Glutamatergic neuron (in vitro differentiated cells): ENCODE measurements at regions not wholly inside any gene's neighbourhood (a gene's known extent, or its start where the extent isn't known, plus 50 kb on each side); places are given as distances from the start of the nearest gene placed in this dataset.

Experiments
- DNase-seq: peaks from one replicate; pipeline ENCODE4 v3.0.0; 2022
- H3K27ac Mint-ChIP-seq: one replicate; pipeline ENCODE4 v1.8.0; 2020; ENCODE audit warnings: mild to moderate bottlenecking, mixed read lengths, inconsistent platforms; ENCODE audit not compliant: unreplicated experiment
- H3K27me3 Mint-ChIP-seq: one replicate; pipeline ENCODE4 v1.8.0; 2020; ENCODE audit warnings: mild to moderate bottlenecking, moderate library complexity, mixed read lengths, inconsistent platforms; ENCODE audit not compliant: unreplicated experiment
- H3K36me3 Mint-ChIP-seq: one replicate; pipeline ENCODE4 v1.8.0; 2020; ENCODE audit warnings: mild to moderate bottlenecking, mixed read lengths, inconsistent platforms; ENCODE audit not compliant: unreplicated experiment
- H3K4me1 Mint-ChIP-seq: one replicate; pipeline ENCODE4 v1.8.0; 2020; ENCODE audit warnings: mild to moderate bottlenecking, low read depth, mixed read lengths, inconsistent platforms; ENCODE audit not compliant: unreplicated experiment
- H3K4me3 Mint-ChIP-seq: one replicate; pipeline ENCODE4 v1.8.0; 2020; ENCODE audit warnings: mild to moderate bottlenecking, mixed read lengths, inconsistent platforms; ENCODE audit not compliant: unreplicated experiment
- H3K9me3 Mint-ChIP-seq: one replicate; pipeline ENCODE4 v1.8.0; 2020; ENCODE audit warnings: mild to moderate bottlenecking, moderate library complexity, mixed read lengths, inconsistent platforms; ENCODE audit not compliant: unreplicated experiment
- TF ChIP-seq, protein P1 (sequence below): fragments of 200-600 bp; sonication (generic); IDR thresholded peaks from one replicate; pipeline ENCODE4 v1.5.0; 2021; ENCODE audit not compliant: partially characterized antibody, unreplicated experiment

DNA sequence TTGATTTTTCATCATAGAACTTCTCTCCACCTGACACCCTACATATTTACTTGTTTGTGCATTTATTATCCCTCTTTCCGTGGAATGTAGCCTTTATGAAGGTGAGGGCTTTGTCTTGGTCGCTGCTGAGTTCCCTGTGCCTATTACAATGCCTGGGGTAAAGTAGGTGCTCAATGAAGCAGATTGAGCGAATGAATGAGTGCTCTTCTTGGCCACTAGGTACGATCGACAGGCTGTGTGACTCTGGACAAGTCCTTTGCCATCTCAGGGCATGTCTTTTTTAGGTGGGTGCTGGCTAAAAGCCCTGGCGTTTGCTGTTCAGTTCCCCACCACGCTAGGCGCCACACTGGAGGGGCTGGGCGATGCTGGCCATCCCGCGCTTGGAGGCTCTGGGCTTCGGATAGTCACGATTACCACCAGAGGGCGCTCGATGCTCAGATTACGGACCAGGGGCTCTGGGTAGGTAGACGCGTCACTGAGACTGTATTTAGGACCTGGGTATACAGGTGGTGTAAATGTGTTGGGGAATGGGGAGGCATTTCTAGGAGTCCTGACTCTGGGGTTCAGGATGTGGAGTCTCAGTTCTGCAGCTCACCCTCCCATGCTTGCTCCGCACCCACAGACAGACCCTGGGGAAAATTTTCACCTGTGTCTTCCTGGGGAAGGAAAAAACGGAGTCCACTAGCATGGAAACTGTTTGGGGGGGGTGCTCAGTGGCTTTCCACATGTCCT, 71.0 kb upstream of the CSF3R start:
- DNase-seq = peak; percentile 89
- H3K4me1 Mint-ChIP-seq = peaks cover under 1% of the 10 kb centered on the region
- H3K27ac Mint-ChIP-seq = no peak overlapping the region
- H3K4me3 Mint-ChIP-seq = no peak overlapping the region
- no peaks in the 10 kb centered on the region for H3K27me3 Mint-ChIP-seq
- no peaks in the 10 kb centered on the region for H3K36me3 Mint-ChIP-seq
- no peaks in the 10 kb centered on the region for H3K9me3 Mint-ChIP-seq
- TF ChIP-seq, protein P1, sequence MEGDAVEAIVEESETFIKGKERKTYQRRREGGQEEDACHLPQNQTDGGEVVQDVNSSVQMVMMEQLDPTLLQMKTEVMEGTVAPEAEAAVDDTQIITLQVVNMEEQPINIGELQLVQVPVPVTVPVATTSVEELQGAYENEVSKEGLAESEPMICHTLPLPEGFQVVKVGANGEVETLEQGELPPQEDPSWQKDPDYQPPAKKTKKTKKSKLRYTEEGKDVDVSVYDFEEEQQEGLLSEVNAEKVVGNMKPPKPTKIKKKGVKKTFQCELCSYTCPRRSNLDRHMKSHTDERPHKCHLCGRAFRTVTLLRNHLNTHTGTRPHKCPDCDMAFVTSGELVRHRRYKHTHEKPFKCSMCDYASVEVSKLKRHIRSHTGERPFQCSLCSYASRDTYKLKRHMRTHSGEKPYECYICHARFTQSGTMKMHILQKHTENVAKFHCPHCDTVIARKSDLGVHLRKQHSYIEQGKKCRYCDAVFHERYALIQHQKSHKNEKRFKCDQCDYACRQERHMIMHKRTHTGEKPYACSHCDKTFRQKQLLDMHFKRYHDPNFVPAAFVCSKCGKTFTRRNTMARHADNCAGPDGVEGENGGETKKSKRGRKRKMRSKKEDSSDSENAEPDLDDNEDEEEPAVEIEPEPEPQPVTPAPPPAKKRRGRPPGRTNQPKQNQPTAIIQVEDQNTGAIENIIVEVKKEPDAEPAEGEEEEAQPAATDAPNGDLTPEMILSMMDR = peak; percentile 87

DNA sequence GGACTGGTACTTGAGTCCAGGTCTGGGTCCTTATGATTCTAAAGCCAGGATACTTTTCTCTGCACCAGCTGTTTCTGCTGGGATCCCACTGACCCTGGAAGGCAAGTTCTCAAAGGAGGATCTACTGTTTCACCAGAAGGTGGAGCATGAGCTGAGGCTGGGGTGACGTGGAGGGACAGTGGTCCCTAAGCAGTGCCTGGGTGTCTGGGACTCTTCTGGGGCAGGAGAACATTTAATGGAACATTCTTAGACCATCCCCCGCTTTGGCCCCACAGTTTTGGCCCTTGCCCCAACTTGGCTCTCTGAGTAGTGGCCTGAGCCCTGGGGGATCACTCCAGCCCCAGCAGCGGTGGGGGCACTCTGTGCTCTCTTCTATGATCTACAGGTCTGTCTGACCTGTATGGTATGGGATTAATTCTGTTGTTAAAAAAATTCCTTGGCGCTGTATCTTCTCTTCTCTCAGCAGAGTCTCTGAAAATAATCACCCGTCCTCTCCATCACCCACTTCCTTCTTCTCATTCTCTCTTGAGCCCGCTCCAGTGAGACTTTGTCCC, 60.3 kb upstream of the CSF3R start:
- no peak overlapping the region for H3K27ac Mint-ChIP-seq
- no peaks in the 10 kb centered on the region for H3K36me3 Mint-ChIP-seq
- H3K4me1 Mint-ChIP-seq = peaks cover under 1% of the 10 kb centered on the region
- H3K9me3 Mint-ChIP-seq = no peaks in the 10 kb centered on the region
- no peak for DNase-seq
- peaks cover 2% of the 10 kb centered on the region for H3K27me3 Mint-ChIP-seq
- TF ChIP-seq, protein P1 = peak; percentile 21
- no peak overlapping the region for H3K4me3 Mint-ChIP-seq

DNA sequence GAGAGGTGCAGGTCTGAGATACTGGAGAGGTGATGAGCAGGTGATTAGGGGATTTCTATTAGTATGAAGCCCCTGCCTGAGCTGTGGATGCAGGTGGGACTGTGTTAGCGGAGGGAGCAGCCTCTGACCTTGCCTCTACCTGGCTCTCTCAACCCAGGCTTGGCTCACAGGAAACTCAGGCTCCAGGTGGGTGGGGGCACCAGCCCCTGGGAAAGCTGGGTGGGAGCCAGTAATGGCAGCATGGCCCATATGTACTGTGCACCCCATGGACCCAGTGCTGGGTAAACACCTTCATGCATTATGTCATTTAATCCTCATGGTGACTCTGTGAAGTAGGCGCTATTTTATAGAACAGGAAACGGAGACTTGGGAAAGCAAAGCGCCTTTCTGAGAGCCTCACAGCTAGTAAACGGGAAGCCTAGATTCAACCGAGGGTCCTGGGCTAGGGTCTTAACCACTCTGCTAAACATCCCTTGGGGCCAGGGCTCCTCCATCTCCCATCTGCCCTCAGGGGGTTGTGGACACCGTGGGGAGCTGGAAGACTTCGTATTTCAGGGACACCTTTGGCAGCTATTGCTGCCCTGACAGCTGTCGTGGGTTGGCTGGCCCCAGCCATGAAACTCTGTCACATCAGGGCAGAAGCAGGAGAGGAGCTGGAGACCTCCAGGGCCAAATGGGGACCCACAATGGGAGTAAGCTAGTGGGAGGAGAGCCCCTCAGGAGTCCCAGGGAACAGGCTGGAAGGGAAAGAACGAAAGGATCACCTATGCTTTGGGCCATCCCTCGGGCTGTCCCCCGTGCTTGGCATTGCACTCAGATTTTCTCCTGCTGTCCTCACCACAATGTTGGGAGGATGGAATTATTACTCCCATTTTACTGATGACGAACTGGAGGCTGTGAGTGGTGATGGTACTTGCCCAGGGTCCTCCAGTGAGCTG, 59.6 kb upstream of the CSF3R start:
- Mint-ChIP-seq H3K27me3 (no peaks in the 10 kb centered on the region), H3K9me3 (no peaks in the 10 kb centered on the region), H3K4me3 (no peak overlapping the region), H3K36me3 (no peaks in the 10 kb centered on the region), H3K4me1 (peaks cover 3% of the 10 kb centered on the region), H3K27ac (no peak overlapping the region)
- TF ChIP-seq, protein P1 = no peak
- no peak for DNase-seq

DNA sequence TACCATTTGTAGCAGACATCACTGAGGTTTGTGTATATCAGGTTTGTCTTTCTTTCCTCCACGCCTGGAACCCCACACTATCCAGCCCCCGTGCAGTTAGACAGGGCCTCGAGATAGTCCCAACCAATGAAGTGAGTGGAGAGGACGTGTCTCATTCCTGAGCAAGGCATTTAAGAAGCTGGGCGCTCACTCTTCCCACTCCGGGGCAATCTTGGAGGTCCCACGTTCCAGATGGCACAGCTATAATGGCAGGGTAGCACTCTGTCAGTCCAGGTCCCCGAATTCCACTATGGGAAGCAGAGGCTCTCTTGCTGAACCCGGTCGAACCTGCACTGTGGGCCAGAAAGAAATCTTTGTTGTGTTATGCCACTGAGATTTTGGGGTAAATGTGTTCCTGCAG, 57.3 kb upstream of the CSF3R start:
- H3K27me3 Mint-ChIP-seq = no peaks in the 10 kb centered on the region

More for the DNA sequence above, 57.3 kb upstream of the CSF3R start:
- Mint-ChIP-seq H3K36me3 (no peaks in the 10 kb centered on the region), H3K4me3 (no peak overlapping the region), H3K4me1 (peaks cover 3% of the 10 kb centered on the region), H3K9me3 (no peaks in the 10 kb centered on the region), H3K27ac (no peak overlapping the region)
- TF ChIP-seq, protein P1 = no peak
- no peak for DNase-seq
